Adrenal gland (tissue), 9 donors: ENCODE measurements at regions not wholly inside any gene's neighbourhood (a gene's known extent, or its start where the extent isn't known, plus 50 kb on each side); places are given as distances from the start of the nearest gene placed in this dataset.

Source experiments
- DNase-seq, 7 donors: peaks; one replicate each; pipeline ENCODE4 v3.0.0-alpha.2; 2019 to 2020
- H3K27ac ChIP-seq, 5 donors: fragments of 200-600 bp; sonication (generic) in 4 of 5; 1 replicate in 3 of 5; 2 replicates in 2 of 5; pipeline versions ENCODE4 v1.5.1 to v1.8.0; 2016 to 2020; ENCODE audit warnings: mild to moderate bottlenecking in 1 of 5
- H3K27me3 ChIP-seq: fragments of 200-600 bp; 2 replicates; pipeline ENCODE4 v1.8.0; 2021
- H3K36me3 ChIP-seq, 2 donors: fragments of 200-600 bp; replicated peaks in 1 of 2; 1 replicate in 1 of 2; 2 replicates in 1 of 2; pipeline versions ENCODE4 v1.5.1 to v1.8.0; 2018 to 2022
- H3K4me1 ChIP-seq, 2 donors: fragments of 200-600 bp; replicated peaks in 1 of 2; 1 replicate in 1 of 2; 2 replicates in 1 of 2; pipeline versions ENCODE4 v1.5.1 to v1.8.0; 2018 to 2021
- H3K4me3 ChIP-seq, 4 donors: fragments of 200-600 bp; sonication (generic) in 3 of 4; one replicate each; pipeline ENCODE4 v1.5.1; 2016 to 2018
- H3K9me3 ChIP-seq, 3 donors: fragments of 200-600 bp; sonication (generic) in 1 of 3; replicated peaks in 1 of 3; 1 replicate in 2 of 3; 2 replicates in 1 of 3; pipeline versions ENCODE4 v1.5.1 to v1.8.0; 2016 to 2021
- CTCF ChIP-seq, 6 experiments: fragments of 450-650 bp in 4 of 6; fragments of 200-600 bp in 2 of 6; sonication (generic) in 1 of 6; IDR thresholded peaks; 1 replicate in 5 of 6; 2 replicates in 1 of 6; pipeline versions ENCODE4 v1.5.1 to v1.8.0; 2016 to 2021; ENCODE audit warnings: antibody characterized with exemption in 6 of 6, mild to moderate bottlenecking in 2 of 6, moderate library complexity in 1 of 6
- POLR2A ChIP-seq, 2 donors: fragments of 450-650 bp; IDR thresholded peaks; one replicate each; pipeline ENCODE4 v1.6.1; 2017; ENCODE audit warnings: antibody characterized with exemption in 2 of 2, mild to moderate bottlenecking in 2 of 2, moderate library complexity in 1 of 2
- WGBS, 4 donors: extraction: QIAGEN DNeasy Blood & Tissue Kit in 2 of 4; methylation state at CpG; one replicate each; pipeline versions ENCODE4 v1.1.5 to v1.1.7; 2013 to 2017; 5-methylcytosine and 5-hydroxymethylcytosine counted together
- intact Hi-C, 2 donors: fragments of 100-400 bp; cut with DNase I; formaldehyde crosslinking; loops; one replicate each; pipeline versions ENCODE4 v1.14.1 to v1.15.0; 2022 to 2023
- small RNA-seq, 2 donors: library from RNA; depleted of rRNA; stranded (forward); fragments of <200 nt; gene quantifications; one replicate each; pipeline ENCODE3, GENCODE V24; 2016
- donor health status: healthy with polysubstance abuse.
- donor health status: Bipolar disorder and iron deficiency.
- donor health status: DM: yes; HTN: yes; CAD: no.
- donor health status: DM: no; HTN: no; CAD: no.
- donor health status: DM: no; HTN: no; CAD: no.

DNA sequence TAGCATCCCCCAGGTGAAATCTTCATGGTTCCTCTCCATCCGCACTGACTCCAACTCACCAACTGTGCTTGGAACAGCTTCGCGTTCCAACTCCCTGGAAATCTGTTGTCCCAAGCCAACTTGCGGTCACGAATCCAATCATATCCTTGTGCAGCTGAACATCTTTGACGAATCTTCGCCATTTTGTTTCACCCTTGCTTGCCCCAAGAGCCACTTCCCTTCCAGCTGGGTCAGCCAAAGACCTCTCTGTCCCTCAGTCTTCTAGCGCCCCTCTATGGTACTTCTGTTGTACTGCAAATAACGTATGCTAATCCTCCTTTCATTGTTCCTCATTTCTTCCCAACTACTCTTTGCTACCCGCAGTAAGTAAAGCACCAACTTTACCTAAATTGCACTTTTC, 61.0 kb upstream of the TARS1 start:
- H3K4me1 ChIP-seq: no peaks in the 10 kb centered on the region
- no peaks in the 10 kb centered on the region for H3K36me3 ChIP-seq
- H3K27ac ChIP-seq: no peak overlapping the region
- DNase-seq: peak in 3 of 7 donors; percentile 15 to 24 (median 16)
- TF ChIP-seq POLR2A (IDR thresholded peaks at IDR 0.05) (no peak), CTCF (IDR thresholded peaks at IDR 0.05) (peak in 5 of 6 experiments; percentile 3 to 56 (median 53))
- H3K9me3 ChIP-seq: no peaks in the 10 kb centered on the region
- H3K4me3 ChIP-seq: no peak overlapping the region
- no peaks in the 10 kb centered on the region for H3K27me3 ChIP-seq
- 71 to 78% (median 73%) methylated on average over 10 of the region's 10 CpGs for WGBS, 4 donors
- intact Hi-C loops: no loop called here

DNA sequence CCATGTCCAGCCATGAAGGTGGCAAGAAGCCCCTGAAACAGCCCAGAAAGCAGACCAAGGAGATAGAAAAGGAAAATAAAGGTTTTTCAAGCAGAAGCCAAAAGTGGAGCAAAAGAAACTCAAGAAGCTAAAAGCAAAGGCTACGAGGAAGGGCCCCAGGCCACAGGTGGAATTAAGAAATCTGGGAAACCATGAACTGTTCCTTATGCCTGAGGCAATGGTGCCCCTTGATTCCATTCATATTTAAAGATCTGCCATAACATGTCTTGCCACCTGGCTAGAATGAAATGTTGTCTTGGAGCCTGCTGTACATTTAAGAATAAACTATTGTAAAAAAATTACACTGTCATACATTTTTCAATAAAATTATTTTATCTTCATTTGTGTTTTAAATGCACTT, 59.5 kb upstream of the TARS1 start:
- intact Hi-C loops: no loop called here

More for the DNA sequence above, 59.5 kb upstream of the TARS1 start:
- no peak overlapping the region for H3K4me3 ChIP-seq
- TF ChIP-seq CTCF (IDR thresholded peaks at IDR 0.05): no peak
- no peak for TF ChIP-seq POLR2A (IDR thresholded peaks at IDR 0.05)
- DNase-seq: no peak
- H3K4me1 ChIP-seq: no peaks in the 10 kb centered on the region
- H3K36me3 ChIP-seq: no peaks in the 10 kb centered on the region
- no peaks in the 10 kb centered on the region for H3K27me3 ChIP-seq
- H3K9me3 ChIP-seq: no peaks in the 10 kb centered on the region
- 60 to 100% (median 84%) methylated on average over 1 of the region's 1 CpG for WGBS, 4 donors
- no peak overlapping the region for H3K27ac ChIP-seq

Small RNA genes lying in the stretch of these regions (small RNA-seq; reads per million reads assigned to genes)
- gene AC010343.2: 0 reads per million in 2 donors
- gene AC025459.1: 0 reads per million in 2 donors
